Neural cell (in vitro differentiated cells): ENCODE measurements at regions not wholly inside any gene's neighbourhood (a gene's known extent, or its start where the extent isn't known, plus 50 kb on each side); places are given as distances from the start of the nearest gene placed in this dataset.

Experiments
- CTCF ChIP-seq: fragments of 450-650 bp; IDR thresholded peaks from 2 replicates; pipeline ENCODE4 v1.5.1; 2014; ENCODE audit warnings: antibody characterized with exemption, mild to moderate bottlenecking, moderate library complexity; ENCODE audit not compliant: poor library complexity, severe bottlenecking
- EZH2 ChIP-seq: fragments of 200-600, 300-800 bp; shearing (Covaris generic), sonication (generic); IDR thresholded peaks from 2 replicates; pipeline ENCODE4 v1.6.1; 2014; ENCODE audit warnings: antibody characterized with exemption, low read length, borderline replicate concordance, mild to moderate bottlenecking; ENCODE audit not compliant: insufficient read depth, poor library complexity, severe bottlenecking
- POLR2AphosphoS5 ChIP-seq: IDR thresholded peaks from 2 replicates; pipeline ENCODE4 v1.6.1; 2012

GRCh38 chr7:121633186-121633585 is 237.1 kb upstream of the FAM3C start:
- no peak for TF ChIP-seq CTCF
- no peak for TF ChIP-seq POLR2AphosphoS5
- no peak for TF ChIP-seq EZH2
